Stomach smooth muscle (tissue), 2 donors: ENCODE measurements at regions not wholly inside any gene's neighbourhood (a gene's known extent, or its start where the extent isn't known, plus 50 kb on each side); places are given as distances from the start of the nearest gene placed in this dataset.

Experiments used
- H3K27ac ChIP-seq: one replicate; pipeline ENCODE4 v1.7.0; 2013; ENCODE audit warnings: mild to moderate bottlenecking, low read length, inconsistent platforms
- H3K27me3 ChIP-seq, 2 donors: one replicate each; pipeline ENCODE4 v1.7.0; 2013; ENCODE audit warnings: low read length in 2 of 2; ENCODE audit not compliant: insufficient read depth in 2 of 2, control insufficient read depth in 1 of 2
- H3K36me3 ChIP-seq, 2 donors: one replicate each; pipeline ENCODE4 v1.7.0; 2013; ENCODE audit warnings: low read length in 2 of 2; ENCODE audit not compliant: control insufficient read depth in 2 of 2, insufficient read depth in 2 of 2
- H3K4me1 ChIP-seq: one replicate; pipeline ENCODE4 v1.7.0; 2013; ENCODE audit warnings: low read length; ENCODE audit not compliant: control insufficient read depth, insufficient read depth
- H3K4me3 ChIP-seq, 2 donors: one replicate each; pipeline ENCODE4 v1.7.0; 2013; ENCODE audit warnings: low read length in 2 of 2
- H3K9ac ChIP-seq, 2 donors: one replicate each; pipeline ENCODE4 v1.7.0; 2013; ENCODE audit warnings: low read length in 2 of 2, mild to moderate bottlenecking in 1 of 2
- H3K9me3 ChIP-seq, 2 donors: one replicate each; pipeline ENCODE4 v1.7.0; 2013; ENCODE audit warnings: low read length in 2 of 2; ENCODE audit not compliant: control insufficient read depth in 2 of 2
- donor health status: healthy.
- donor health status: Pancreatic carcinoma.

- H3K36me3 ChIP-seq, result no peaks in the 10 kb centered on the region
- peaks cover 0 to 3% of the 10 kb centered on the region in 2 donors for H3K9me3 ChIP-seq
- no peaks in the 10 kb centered on the region for H3K4me1 ChIP-seq
- no peak overlapping the region for H3K9ac ChIP-seq
- no peak overlapping the region for H3K4me3 ChIP-seq
- no peaks in the 10 kb centered on the region for H3K27me3 ChIP-seq
- no peak overlapping the region for H3K27ac ChIP-seq
Observed at GRCh38 chr7:22640269-22640668, 86.7 kb upstream of the IL6 start.

- peaks cover 0 to 3% of the 10 kb centered on the region in 2 donors for H3K9me3 ChIP-seq
- H3K36me3 ChIP-seq, result no peaks in the 10 kb centered on the region
- H3K27me3 ChIP-seq, result no peaks in the 10 kb centered on the region
- no peaks in the 10 kb centered on the region for H3K4me1 ChIP-seq
- no peak overlapping the region for H3K27ac ChIP-seq
- no peak overlapping the region for H3K4me3 ChIP-seq
- no peak overlapping the region for H3K9ac ChIP-seq
Observed at GRCh38 chr7:22639396-22639795, 87.6 kb upstream of the IL6 start.

GRCh38 chr7:22635349-22635748, 91.7 kb upstream of the IL6 start:
- Histone ChIP-seq H3K27ac (no peak overlapping the region), H3K9ac (no peak overlapping the region), H3K4me1 (no peaks in the 10 kb centered on the region)

GRCh38 chr7:22633954-22634474, 93.0 kb upstream of the IL6 start:
- H3K4me3 ChIP-seq, result no peak overlapping the region
- no peak overlapping the region for H3K9ac ChIP-seq
- H3K27me3 ChIP-seq, result no peaks in the 10 kb centered on the region
- H3K27ac ChIP-seq, result no peak overlapping the region
- no peaks in the 10 kb centered on the region for H3K36me3 ChIP-seq
- no peaks in the 10 kb centered on the region for H3K9me3 ChIP-seq
- H3K4me1 ChIP-seq, result no peaks in the 10 kb centered on the region

More at GRCh38 chr7:22635349-22635748, 91.7 kb upstream of the IL6 start:
- Histone ChIP-seq H3K36me3 (no peaks in the 10 kb centered on the region), H3K4me3 (no peak overlapping the region), H3K9me3 (no peaks in the 10 kb centered on the region), H3K27me3 (no peaks in the 10 kb centered on the region)

- H3K36me3 ChIP-seq, result no peaks in the 10 kb centered on the region
- no peaks in the 10 kb centered on the region for H3K9me3 ChIP-seq
- no peaks in the 10 kb centered on the region for H3K27me3 ChIP-seq
- no peak overlapping the region for H3K4me3 ChIP-seq
- H3K27ac ChIP-seq, result no peak overlapping the region
- H3K4me1 ChIP-seq, result no peaks in the 10 kb centered on the region
- H3K9ac ChIP-seq, result no peak overlapping the region
Observed at GRCh38 chr7:22633286-22633953, 93.6 kb upstream of the IL6 start.

- Histone ChIP-seq H3K27me3 (no peaks in the 10 kb centered on the region), H3K27ac (no peak overlapping the region), H3K36me3 (no peaks in the 10 kb centered on the region), H3K4me3 (no peak overlapping the region), H3K9ac (no peak overlapping the region), H3K4me1 (no peaks in the 10 kb centered on the region), H3K9me3 (no peaks in the 10 kb centered on the region)
Observed at GRCh38 chr7:22632674-22633073, 94.3 kb upstream of the IL6 start.

- H3K27ac ChIP-seq, result no peak overlapping the region
- H3K4me1 ChIP-seq, result no peaks in the 10 kb centered on the region
- H3K27me3 ChIP-seq, result no peaks in the 10 kb centered on the region
- H3K9ac ChIP-seq, result no peak overlapping the region
- no peaks in the 10 kb centered on the region for H3K9me3 ChIP-seq
- H3K4me3 ChIP-seq, result no peak overlapping the region
- H3K36me3 ChIP-seq, result no peaks in the 10 kb centered on the region
Observed at GRCh38 chr7:22631730-22632129, 95.3 kb upstream of the IL6 start.

GRCh38 chr7:22630069-22630468, 96.9 kb upstream of the IL6 start:
- Histone ChIP-seq H3K9ac (no peak overlapping the region), H3K9me3 (no peaks in the 10 kb centered on the region), H3K4me1 (no peaks in the 10 kb centered on the region), H3K27me3 (no peaks in the 10 kb centered on the region), H3K27ac (no peak overlapping the region), H3K36me3 (no peaks in the 10 kb centered on the region), H3K4me3 (no peak overlapping the region)

- Histone ChIP-seq H3K36me3 (no peaks in the 10 kb centered on the region), H3K4me3 (no peak overlapping the region), H3K27me3 (no peaks in the 10 kb centered on the region), H3K9me3 (no peaks in the 10 kb centered on the region), H3K27ac (no peak overlapping the region), H3K4me1 (no peaks in the 10 kb centered on the region), H3K9ac (no peak overlapping the region)
Observed at GRCh38 chr7:22629056-22629455, 97.9 kb upstream of the IL6 start.

GRCh38 chr7:22628112-22628511, 98.9 kb upstream of the IL6 start:
- Histone ChIP-seq H3K27ac (no peak overlapping the region), H3K27me3 (no peaks in the 10 kb centered on the region), H3K4me3 (no peak overlapping the region)

GRCh38 chr7:22627136-22627535, 99.9 kb upstream of the IL6 start:
- no peak overlapping the region for H3K9ac ChIP-seq
- H3K4me1 ChIP-seq, result no peaks in the 10 kb centered on the region
- no peak overlapping the region for H3K4me3 ChIP-seq
- H3K36me3 ChIP-seq, result no peaks in the 10 kb centered on the region
- no peaks in the 10 kb centered on the region for H3K9me3 ChIP-seq
- no peak overlapping the region for H3K27ac ChIP-seq
- H3K27me3 ChIP-seq, result no peaks in the 10 kb centered on the region

More at GRCh38 chr7:22628112-22628511, 98.9 kb upstream of the IL6 start:
- Histone ChIP-seq H3K9me3 (no peaks in the 10 kb centered on the region), H3K9ac (no peak overlapping the region), H3K36me3 (no peaks in the 10 kb centered on the region), H3K4me1 (no peaks in the 10 kb centered on the region)
